ENCODE measurements at regions not wholly inside any gene's neighbourhood (a gene's known extent, or its start where the extent isn't known, plus 50 kb on each side); places are given as distances from the start of the nearest gene placed in this dataset.

- no peak overlapping the region for H2BK120ac ChIP-seq (replicated peaks; ENCODE audit: low read depth, low read length)
- H4K91ac ChIP-seq (replicated peaks; ENCODE audit: insufficient read length, low read length): no peak overlapping the region
- H4K8ac ChIP-seq (ENCODE audit: extremely low read depth, insufficient read depth, low read length): no peak overlapping the region
- H3K27ac ChIP-seq (ENCODE audit: low read depth, low read length): no peak overlapping the region
- H3K14ac ChIP-seq (ENCODE audit: insufficient read length): no peak overlapping the region
- H3K4me3 ChIP-seq (ENCODE audit: extremely low read depth in 1 of 4, insufficient read depth in 2 of 4, low read depth in 3 of 4, low read length in 4 of 4): no peak overlapping the region
- no peaks in the 10 kb centered on the region for H3K27me3 ChIP-seq (replicated peaks in 1 of 4; ENCODE audit: control insufficient read depth in 3 of 4, extremely low read depth in 1 of 4, insufficient read depth in 3 of 4, low read length in 3 of 4)
- no peak overlapping the region for H3K9ac ChIP-seq (replicated peaks in 1 of 4; ENCODE audit: extremely low read depth in 1 of 4, low read depth in 3 of 4, low read length in 3 of 4)
- no peaks in the 10 kb centered on the region for H3K9me3 ChIP-seq (ENCODE audit: insufficient read depth in 2 of 2, low read depth in 1 of 2, low read length in 1 of 2)
- no peak overlapping the region for H3K18ac ChIP-seq (ENCODE audit: extremely low read depth, low read length)
- CTCF ChIA-PET (ENCODE audit: partially characterized antibody): interaction anchor here (0.6 kb wide), 1 partner anchor 78 kb away, joined by 3 read pairs; no protein-coding TSS in a partner anchor
- WGBS, 2 experiments (ENCODE audit: extremely low coverage in 1 of 2, insufficient coverage in 1 of 2, insufficient read length in 1 of 2, insufficient replicate concordance in 2 of 2, low coverage in 1 of 2, low lambda C conversion rate in 2 of 2, missing lambda C conversion rate in 1 of 2): 64% methylated on average over 4 of the region's 4 CpGs; no CpG with 5 or more reads in 1 of the 2 experiments
- H2AFZ ChIP-seq (ENCODE audit: low read length): no peak overlapping the region
- no peak for FAIRE-seq
- POLR2A ChIA-PET (ENCODE audit: partially characterized antibody): no interaction called here
- H3K4ac ChIP-seq (replicated peaks; ENCODE audit: insufficient read length, low read depth, low read length): no peak overlapping the region
- H3K56ac ChIP-seq (replicated peaks; ENCODE audit: insufficient read length, low read depth, low read length): no peak overlapping the region
- no peak overlapping the region for H2BK20ac ChIP-seq (ENCODE audit: low read length)
- no peak overlapping the region for H2AK5ac ChIP-seq (ENCODE audit: low read depth, low read length)
- H3K23me2 ChIP-seq (ENCODE audit: low read depth, low read length): no peaks in the 10 kb centered on the region
- H3K79me1 ChIP-seq (ENCODE audit: low read depth, low read length): no peaks in the 10 kb centered on the region
- H3K4me2 ChIP-seq (ENCODE audit: insufficient read depth in 1 of 2, low read depth in 2 of 2, low read length in 2 of 2): no peak overlapping the region
- H3K36me3 ChIP-seq (ENCODE audit: control insufficient read depth in 2 of 4, insufficient read depth in 4 of 4, low read length in 3 of 4): no peaks in the 10 kb centered on the region
- no peak for DNase-seq (ENCODE audit: low read depth in 1 of 2, low spot score in 2 of 2)
- no peaks in the 10 kb centered on the region for H4K20me1 ChIP-seq (replicated peaks in 1 of 2; ENCODE audit: control insufficient read depth in 1 of 2, insufficient read depth in 2 of 2, low read length in 2 of 2)
- H2BK15ac ChIP-seq (ENCODE audit: low read length): no peak overlapping the region
- no peak overlapping the region for H2BK12ac ChIP-seq (ENCODE audit: low read depth, low read length)
- no peak for TF ChIP-seq SP1 (IDR thresholded peaks at IDR 0.05; ENCODE audit: low read depth, low read length)
- TF ChIP-seq CBX5 (IDR thresholded peaks at IDR 0.05; ENCODE audit: low read depth, low read length): no peak
- TF ChIP-seq POU5F1 (IDR thresholded peaks at IDR 0.05; ENCODE audit: low read depth, low read length): no peak
- no peak for TF ChIP-seq BCL11A (IDR thresholded peaks at IDR 0.05; ENCODE audit: low read depth in 2 of 2, low read length in 2 of 2)
- no peak for TF ChIP-seq NRF1 (IDR thresholded peaks at IDR 0.05; ENCODE audit: low read depth, low read length)
- no peak for TF ChIP-seq POLR2A (IDR thresholded peaks at IDR 0.05; ENCODE audit: control extremely low read depth in 1 of 2, low read depth in 2 of 2, low read length in 2 of 2)
- no peak for TF ChIP-seq RBBP5 (IDR thresholded peaks at IDR 0.05; ENCODE audit: borderline replicate concordance, low read depth, low read length)
- H4K5ac ChIP-seq (ENCODE audit: insufficient read length, low read depth, low read length): no peak overlapping the region
- H3K23ac ChIP-seq (ENCODE audit: insufficient read length): no peak overlapping the region
- no peaks in the 10 kb centered on the region for H3K79me2 ChIP-seq (ENCODE audit: control insufficient read depth in 1 of 2, insufficient read depth in 2 of 2, low read length in 2 of 2)
- H2BK5ac ChIP-seq (ENCODE audit: low read depth, low read length): no peak overlapping the region
- H3K4me1 ChIP-seq (replicated peaks in 1 of 4; ENCODE audit: control insufficient read depth in 3 of 4, insufficient read depth in 4 of 4, low read length in 3 of 4): no peaks in the 10 kb centered on the region
Observed at GRCh38 chr14:45658917-45659299, 405.9 kb upstream of the MIS18BP1 start.

Measured in H1 (cell line).